Medulla oblongata (tissue), 1 donor: ENCODE measurements at regions not wholly inside any gene's neighbourhood (a gene's known extent, or its start where the extent isn't known, plus 50 kb on each side); places are given as distances from the start of the nearest gene placed in this dataset.
A peak's percentile ranks its signal among the peaks of the same experiment; 100 is the strongest.

ENCODE experiments used
- DNase-seq: peaks from one replicate; pipeline ENCODE4 v3.0.0-alpha.2; 2015; ENCODE audit errors: extremely low spot score

DNA sequence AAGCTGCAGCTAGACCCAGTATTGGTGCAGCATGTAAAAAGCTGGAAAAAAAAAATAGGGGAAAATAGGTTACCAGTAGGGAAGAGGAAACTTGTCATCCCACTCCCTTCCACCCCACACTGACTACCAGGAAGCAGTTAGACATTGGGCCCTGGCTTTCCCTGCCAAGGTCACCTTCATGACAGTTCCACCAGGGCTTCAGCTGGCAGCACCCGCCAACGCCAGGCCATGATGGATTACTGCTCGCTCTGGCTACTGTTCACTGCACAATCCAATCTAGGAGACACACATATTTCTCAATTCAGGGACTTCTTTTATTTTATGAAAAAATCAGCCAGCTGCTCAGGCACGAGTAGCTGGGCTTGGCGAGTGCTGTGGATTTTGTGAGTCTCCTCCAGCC lies 127.7 kb downstream of the DMRTA2 start:
- DNase-seq, result no peak

DNA sequence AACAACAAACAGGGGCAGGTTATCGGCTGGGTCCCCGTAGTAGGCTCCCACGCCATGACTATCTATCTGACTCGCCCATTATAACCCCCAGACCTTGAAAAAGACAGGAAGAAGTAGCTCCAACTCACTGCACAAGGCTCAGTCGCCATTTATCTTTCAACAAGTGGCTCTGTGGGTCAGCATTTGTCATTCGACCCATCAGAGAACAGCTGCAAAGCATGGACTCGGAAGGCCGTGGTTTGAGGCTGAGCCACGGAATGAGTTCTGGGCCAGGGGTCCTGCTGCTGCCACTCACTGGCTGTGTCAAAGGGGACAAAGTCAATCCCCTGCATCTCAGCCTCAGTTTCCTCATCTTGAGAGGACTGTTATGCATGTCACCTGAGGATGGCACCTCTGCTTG lies 131.0 kb downstream of the DMRTA2 start:
- DNase-seq, result no peak

DNA sequence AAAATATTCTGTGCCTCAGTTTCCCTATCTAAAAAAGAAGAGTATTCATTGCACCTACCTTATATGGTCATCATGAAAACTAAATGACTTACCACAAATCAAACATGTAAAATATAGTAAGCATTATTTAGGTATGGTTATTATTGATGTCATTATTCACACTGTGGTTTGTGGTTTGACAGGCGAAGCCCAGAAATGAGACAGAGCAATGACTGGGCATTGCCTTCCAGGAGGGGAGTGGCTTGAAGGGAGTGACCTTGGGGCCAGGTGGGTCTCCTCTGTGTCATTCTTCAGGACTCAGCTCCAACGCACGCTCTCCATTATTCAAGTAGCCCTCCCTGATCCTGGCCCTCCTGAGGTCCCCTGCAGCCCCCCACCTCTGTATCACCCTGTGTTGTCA lies 133.7 kb downstream of the DMRTA2 start:
- no peak for DNase-seq

DNA sequence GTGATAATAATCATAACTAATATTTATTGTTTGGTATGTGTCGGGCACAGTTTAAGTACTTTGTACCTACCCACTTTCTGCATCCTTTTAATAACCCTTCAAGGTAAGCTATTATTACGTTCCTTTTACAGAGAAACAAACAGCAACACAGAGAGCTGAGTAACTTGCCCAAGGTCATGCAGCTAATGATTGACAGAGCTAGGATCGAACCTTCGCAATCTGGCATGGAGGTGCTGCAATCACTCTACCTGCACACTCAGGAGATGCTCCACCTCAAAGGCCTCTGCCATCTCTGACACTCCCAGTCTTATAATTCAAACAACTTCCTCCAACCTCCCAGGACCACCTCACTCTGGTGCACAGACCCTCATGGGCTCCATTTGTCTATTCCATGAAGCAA lies 137.2 kb downstream of the DMRTA2 start:
- no peak for DNase-seq

DNA sequence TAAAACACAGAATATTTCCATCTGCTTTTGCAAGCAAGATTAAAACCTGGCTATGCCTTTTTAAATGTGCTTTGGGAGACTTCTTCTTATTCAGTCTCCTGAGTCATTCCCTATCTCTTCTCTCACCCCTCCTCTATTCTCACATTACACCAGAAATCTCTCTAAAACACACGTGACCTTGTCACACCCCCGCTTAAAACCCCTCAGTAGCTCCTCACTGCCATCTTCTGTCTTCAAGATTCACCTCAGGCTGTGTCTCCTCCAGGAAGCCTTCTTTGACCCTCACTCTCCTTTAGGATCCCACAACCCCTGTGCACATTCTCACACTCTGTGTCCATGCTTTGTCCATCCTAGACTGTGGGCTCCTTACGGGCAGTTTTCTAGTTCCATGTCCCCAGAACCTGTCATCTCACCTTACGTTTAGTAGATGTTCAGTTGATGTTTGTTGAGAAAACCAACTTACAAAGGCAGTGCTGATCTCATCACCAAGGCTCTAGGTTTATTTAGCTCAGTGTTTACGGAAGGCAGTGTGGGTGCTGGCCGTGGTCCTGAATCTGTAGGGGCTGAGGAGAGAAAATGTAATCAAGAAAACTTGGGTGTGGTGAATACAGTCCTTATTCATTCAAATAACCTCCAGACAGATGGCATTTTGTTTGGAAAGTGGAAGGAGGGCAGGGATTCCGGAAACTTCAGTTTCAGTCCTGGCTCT lies 143.5 kb downstream of the DMRTA2 start:
- DNase-seq, result no peak

DNA sequence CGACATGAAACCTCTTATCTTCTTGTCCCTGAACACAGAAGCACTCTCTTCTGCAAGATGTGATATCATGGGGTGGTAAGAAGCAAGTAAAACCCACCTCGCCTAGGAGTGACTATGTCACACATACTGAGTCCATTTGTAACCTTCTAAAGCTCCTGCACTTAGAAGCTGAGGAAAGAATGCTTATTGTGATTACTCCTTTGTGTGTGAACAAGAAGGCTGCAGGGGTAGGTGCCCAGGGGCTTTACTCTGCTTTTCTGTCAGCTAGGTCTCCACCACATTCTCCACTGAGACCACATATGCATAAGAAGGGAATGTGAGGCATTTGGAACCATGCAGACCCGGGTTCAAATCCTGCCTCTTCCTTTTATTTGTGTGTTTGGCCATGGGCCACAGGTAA lies 144.3 kb downstream of the DMRTA2 start:
- DNase-seq, result no peak

DNA sequence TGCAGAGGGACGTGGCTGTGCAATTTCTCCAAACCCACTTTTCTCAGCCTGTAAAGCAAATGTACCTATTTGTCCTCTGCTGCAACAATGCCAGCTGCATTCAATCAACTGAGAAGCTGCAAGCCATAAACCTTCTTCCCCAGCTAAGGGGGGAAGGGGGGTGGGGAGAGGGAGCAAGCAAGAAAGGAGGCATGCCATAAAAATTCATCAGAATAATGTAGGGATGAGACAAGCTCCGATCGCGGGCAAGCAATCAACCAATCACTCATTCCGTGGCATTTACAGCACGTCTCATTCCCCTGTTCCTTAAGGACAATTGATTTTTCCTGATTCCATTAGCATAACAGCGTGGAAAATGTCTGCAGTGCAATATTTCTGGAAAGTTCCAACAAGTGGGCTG lies 144.8 kb downstream of the DMRTA2 start:
- no peak for DNase-seq

DNA sequence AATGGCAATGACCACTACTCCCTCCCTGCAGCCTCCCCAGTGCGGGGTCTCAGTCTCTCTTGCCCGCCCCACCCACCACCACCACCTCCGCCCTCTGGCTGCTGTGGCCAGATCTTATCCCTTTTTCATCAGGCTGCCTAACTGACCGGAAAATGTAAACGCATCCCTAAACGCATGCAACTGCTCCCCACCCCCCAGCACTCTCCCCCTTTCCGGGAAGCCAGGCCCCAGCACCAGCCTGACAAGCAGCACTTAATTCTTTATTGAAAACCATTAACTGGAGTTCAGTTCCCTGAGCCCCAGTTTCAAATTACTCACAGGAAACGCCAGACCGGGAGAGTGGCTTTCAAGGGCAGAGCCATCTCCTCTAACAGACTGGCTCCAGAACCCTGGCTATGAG lies 147.7 kb downstream of the DMRTA2 start:
- DNase-seq, result no peak

DNA sequence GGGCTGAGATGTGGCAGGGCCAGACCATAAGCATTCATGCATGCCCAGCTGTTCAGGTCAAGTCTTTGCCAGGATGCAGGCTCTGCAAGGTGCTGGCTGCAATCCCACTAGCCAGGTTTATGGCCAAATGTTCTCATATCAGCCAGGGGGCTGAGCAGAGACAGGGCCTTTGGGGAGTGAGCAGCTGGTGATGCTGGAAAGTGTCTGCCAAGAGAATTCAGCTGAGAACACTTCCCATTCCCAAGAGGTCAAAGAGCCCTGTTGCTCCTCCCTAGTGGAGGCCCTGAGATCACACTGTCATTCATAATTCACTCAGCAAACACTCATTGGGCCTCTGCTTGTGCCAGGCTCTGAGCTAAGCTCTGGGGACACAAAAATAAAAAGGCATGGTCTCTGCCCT lies 150.3 kb downstream of the DMRTA2 start:
- no peak for DNase-seq

DNA sequence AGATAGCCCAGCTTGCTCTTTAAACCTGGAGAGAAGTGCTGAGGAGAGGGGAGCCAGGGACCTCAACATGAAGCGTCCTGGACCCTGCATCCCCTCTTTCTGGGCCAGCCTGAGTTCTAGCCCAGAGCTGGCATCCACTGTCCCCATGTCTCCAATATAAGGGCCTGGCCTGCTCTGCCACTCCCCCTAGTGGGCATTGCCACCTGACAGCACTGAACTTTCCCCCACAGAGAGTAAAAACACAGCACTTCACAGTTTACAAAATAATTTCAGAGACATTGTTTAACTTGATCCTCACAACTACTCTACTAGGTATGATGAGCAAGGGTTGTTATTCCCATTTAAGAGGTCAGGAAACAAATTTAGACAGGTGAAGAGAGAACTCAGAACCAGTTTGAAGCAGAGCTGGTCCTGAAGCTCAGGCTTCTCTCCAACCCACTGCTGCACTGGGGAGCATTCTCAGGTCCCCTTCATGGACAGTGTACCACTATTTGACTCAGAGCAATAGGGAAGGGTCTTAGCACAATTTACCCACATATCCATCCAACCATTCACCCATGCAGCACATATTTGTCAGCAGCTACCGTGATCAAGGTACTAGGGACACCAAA lies 151.2 kb downstream of the DMRTA2 start:
- DNase-seq, result peak; percentile 48

DNA sequence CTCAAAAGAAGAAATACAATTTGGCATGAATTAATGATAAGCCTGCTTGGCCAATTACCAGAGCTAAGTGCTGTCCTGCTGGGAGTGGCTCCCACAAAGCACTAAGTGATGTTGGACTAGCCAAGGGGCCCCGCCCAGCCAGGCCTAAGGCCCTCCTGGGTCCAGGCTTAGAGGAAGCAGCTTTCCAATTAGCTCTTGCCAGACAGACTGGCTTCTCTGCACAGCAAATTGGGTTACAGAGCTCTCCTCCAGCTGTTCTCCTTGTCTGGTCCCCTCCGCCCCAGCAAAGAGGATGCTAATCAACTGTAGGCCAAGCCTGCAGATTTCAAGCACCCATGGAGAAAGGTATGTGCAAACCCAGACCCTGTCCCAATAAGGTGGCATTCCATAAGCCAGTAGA lies 151.9 kb downstream of the DMRTA2 start:
- no peak for DNase-seq

DNA sequence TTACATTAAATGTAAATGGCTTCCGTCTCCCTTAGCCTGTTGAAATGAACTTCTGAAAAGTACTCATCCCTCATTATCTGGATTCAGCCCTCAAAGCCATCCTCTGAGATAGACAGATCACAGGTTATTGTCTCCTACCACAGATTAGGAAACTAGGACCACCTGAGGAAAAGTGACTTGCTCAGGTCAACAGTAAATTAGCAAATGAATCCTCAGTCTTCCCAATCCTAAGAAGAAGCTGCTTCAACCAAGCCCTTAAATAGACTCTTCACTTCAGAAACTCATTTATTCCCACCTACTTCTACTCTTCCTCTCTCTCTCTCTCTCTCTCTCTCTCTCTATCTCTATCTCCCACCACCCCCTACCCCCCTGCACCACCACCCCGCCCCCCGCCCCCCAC lies 152.3 kb downstream of the DMRTA2 start:
- DNase-seq, result no peak

DNA sequence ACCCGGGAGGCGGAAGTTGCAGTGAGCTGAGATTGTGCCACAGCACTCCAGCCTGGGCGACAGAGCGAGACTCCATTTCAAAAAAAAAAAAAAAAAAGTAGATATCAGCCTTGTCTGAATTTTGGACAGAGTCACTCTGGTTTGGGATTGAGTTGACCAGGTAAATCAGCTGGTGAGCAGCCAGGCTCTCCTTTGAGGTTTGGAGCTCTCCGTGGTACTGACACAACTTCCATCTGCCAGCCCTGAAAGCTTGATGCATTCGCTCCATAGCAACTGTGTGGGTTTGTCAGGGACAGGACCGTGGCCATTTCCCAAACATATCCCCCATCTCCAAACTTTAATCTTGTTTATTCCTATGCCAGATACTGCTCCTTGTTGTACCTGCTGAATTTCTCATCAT lies 155.2 kb downstream of the DMRTA2 start:
- DNase-seq, result no peak

DNA sequence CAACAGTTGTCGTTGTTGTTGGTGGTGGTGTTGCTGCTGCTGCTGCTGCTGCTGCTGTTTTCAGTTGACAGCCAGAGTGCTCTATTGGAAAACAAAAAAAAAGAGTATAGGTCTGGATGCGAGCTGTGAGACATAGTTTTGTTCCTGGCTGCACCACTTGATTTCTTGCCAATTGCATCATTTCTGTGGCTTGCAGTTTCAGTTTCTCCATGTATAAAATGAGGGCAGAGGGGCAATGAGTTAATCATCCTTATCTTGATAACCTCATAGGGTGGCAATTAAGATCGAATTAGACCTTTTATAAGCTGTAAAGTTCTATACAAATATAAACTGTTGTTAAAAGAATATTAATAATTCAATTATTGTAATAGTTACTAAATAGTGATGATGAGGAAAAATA lies 156.7 kb downstream of the DMRTA2 start:
- no peak for DNase-seq

DNA sequence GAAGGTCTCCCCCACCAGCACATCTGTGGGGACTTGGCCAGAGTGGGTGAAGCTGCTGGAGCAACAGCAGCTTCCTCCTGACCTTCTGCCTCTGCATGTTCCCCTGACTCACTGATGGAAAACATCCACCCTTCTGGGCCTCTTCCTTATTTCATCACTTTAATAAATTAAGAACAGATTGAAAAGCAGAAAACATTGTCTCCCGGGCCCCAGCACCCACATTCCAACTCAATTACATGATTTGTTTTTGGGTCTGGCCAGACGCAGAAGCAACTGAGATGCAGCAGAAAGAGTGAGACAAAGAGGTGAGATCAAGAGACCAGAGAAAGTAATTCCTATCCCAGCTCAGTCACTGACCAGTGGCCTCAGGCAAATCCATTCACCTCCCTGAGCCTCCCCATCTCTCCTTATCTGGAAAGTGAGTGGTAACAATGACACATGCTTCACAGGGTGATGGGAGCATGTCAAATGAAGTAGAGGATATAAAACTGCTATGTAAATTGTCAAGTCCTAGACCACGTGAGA lies 157.1 kb downstream of the ELAVL4 start:
- DNase-seq, result no peak

DNA sequence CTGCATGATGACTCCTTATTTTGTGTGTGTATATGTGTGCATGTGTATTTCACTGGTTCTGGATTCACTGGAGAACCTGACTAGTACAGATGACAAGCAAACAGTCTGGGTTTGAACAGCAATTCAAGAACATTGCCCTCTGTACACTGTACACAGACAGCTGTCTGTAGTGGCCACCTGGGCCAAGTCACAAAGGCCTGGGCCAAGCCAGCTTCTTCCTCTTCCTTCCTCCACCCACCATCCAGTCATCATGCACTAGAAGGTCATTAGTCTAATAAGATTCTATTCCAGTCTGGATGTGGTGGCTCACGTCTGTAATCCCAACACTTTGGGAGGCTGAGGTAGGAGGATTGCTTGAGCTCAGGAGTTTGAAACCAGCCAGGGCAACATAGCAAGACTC lies 155.9 kb downstream of the ELAVL4 start:
- no peak for DNase-seq

DNA sequence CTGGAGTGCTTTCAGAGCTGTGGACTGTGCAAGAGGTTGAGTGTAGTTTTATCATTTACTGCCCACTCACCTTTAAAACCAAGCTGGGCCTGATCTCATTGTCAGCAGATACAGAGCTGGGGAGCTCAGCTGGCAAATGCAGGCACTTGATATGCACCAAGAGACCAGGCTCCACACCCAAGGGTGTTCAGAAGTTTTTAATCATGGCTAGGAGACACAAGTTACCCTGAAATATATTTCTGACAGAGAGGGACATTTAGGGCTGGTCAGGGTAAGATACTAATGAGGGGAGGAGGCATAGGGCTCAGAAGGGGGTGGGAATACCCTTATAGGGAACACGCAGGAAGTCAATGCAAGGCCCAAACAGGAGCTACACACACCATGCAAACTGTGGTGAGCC lies 153.7 kb downstream of the ELAVL4 start:
- DNase-seq, result no peak

DNA sequence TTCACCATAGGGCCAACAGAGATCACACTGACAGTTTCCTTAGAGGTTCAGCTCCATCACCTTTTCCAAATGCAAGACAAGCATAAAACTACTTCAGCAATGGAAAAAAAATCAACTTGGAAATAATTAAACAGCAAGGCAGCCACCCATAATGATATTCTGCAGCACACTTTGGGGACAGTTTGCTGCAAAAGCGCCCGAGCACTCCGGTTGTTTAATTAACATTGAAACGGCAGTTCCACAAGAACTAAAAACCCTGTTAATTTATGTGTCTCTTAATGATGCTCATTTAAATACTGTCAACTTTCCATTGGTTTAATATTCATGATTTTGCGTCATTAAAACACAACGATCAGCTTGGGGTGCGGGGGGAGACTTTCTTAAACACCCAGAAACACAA lies 153.2 kb downstream of the ELAVL4 start:
- DNase-seq, result no peak

DNA sequence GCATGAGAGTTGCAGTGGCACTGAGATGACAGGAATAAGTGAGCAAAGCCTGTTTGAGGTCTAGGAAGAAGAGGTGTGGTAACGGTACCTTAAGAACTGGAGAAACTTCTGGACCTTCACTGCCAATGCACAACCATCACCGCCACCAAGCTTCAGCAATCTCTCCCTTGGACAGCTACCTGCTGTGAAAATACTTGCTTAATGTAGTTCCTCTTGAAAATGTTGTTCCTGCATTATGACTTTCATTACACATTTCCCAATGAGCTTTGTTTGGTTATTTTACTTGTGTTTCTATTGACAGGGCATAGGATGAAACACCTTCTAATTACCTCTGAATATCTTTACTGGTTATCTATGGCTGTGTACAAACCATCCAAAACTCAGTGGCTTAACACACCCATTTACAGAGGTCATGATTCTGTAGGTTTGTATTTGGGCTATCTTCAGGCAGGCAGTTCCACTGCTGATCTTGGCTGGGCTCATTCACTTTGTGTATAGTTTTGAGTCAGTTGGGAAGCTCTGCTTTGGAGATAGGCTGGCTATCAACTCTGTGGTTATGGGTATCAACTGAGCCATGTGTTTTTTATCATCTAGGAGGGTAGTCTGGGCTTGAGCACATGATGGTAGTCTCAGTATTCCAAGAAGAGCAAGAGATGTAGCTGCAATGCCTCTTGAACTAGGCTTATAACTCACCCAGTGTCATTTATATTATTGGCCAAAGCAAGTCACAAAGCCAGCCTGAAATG lies 149.4 kb downstream of the ELAVL4 start:
- DNase-seq, result no peak

DNA sequence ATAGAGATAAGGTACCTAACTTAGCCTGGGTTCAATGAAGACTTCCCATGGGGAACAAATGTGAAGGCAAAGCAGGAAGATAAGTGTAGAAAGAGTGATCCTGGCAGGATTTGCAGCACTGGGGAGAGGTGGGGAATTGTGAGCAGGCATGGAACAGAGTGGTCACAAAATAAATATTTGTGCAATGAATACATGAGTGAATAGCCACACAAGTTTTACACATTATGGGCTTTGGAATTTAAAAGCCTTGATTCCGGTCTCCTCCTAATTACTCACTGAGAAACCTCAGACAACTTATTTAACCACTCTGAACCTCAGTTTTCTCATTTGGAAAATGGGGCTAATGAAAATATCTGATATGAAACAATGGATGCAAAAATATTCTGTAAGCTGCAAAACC lies 148.3 kb downstream of the ELAVL4 start:
- no peak for DNase-seq
